ENCODE measurements at regions not wholly inside any gene's neighbourhood (a gene's known extent, or its start where the extent isn't known, plus 50 kb on each side); places are given as distances from the start of the nearest gene placed in this dataset.

GRCh38 chr3:56998076-56998529, 62.4 kb upstream of the SPATA12 start:
- TF ChIP-seq RNF2 (IDR thresholded peaks at IDR 0.05; ENCODE audit: borderline replicate concordance, low read depth), result no peak
- no peak for TF ChIP-seq CTCF (IDR thresholded peaks at IDR 0.05)
- no peak for TF ChIP-seq RCOR1 (IDR thresholded peaks at IDR 0.05; ENCODE audit: low read depth, low read length)
- TF ChIP-seq HOXA7 (CRISPR knock-in tag; IDR thresholded peaks at IDR 0.05), result no peak
- TF ChIP-seq POLR2A (IDR thresholded peaks at IDR 0.05; ENCODE audit: low read length), result no peak
- TF ChIP-seq CBX2 (IDR thresholded peaks at IDR 0.05; ENCODE audit: borderline replicate concordance, low read depth), result no peak
- TF ChIP-seq, protein P1, sequence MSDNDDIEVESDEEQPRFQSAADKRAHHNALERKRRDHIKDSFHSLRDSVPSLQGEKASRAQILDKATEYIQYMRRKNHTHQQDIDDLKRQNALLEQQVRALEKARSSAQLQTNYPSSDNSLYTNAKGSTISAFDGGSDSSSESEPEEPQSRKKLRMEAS (IDR thresholded peaks at IDR 0.05), result no peak
- TF ChIP-seq PHF8 (IDR thresholded peaks at IDR 0.05; ENCODE audit: borderline replicate concordance, low read depth), result no peak
- no peak for TF ChIP-seq HDAC2 (IDR thresholded peaks at IDR 0.05)
- no peak for TF ChIP-seq FOSL2 (IDR thresholded peaks at IDR 0.05)
- TF ChIP-seq FOSL2 (CRISPR knock-in tag; IDR thresholded peaks at IDR 0.05), result no peak
- TF ChIP-seq, protein P2, sequence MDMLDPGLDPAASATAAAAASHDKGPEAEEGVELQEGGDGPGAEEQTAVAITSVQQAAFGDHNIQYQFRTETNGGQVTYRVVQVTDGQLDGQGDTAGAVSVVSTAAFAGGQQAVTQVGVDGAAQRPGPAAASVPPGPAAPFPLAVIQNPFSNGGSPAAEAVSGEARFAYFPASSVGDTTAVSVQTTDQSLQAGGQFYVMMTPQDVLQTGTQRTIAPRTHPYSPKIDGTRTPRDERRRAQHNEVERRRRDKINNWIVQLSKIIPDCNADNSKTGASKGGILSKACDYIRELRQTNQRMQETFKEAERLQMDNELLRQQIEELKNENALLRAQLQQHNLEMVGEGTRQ (IDR thresholded peaks at IDR 0.05), result no peak
